PC-9 (cell line): ENCODE measurements at regions not wholly inside any gene's neighbourhood (a gene's known extent, or its start where the extent isn't known, plus 50 kb on each side); places are given as distances from the start of the nearest gene placed in this dataset.

Experiments used
- BruUV-seq: library from RNA; stranded (reverse); fragments of 400-500 nt; replicated peaks from 2 replicates; lab custom pipeline; 2021; lab: Mats Ljungman, UMichigan
- CTCF ChIA-PET: fragments of 300-600 bp; sonication (Branson Sonifier 250); formaldehyde crosslinking; loops from one replicate; lab custom pipeline; 2022; ENCODE audit warnings: antibody characterized with exemption; lab: Charles Lee
- POLR2A ChIA-PET: fragments of 300-600 bp; sonication (Branson Sonifier 250); formaldehyde crosslinking; loops from one replicate; lab custom pipeline; 2022; ENCODE audit warnings: antibody characterized with exemption; ENCODE audit not compliant: unreplicated experiment; lab: Charles Lee
- DNase-seq, 2 experiments: peaks; one replicate each; pipeline versions ENCODE4 v3.0.0 to v3.0.0-alpha.2; 2015 to 2022; ENCODE audit warnings: mixed read lengths in 1 of 2
- H2AFZ ChIP-seq: fragments of 200-600 bp; sonication (generic); 2 replicates; pipeline ENCODE4 v1.8.1; 2017; ENCODE audit warnings: antibody characterized with exemption
- H3F3A ChIP-seq: fragments of 200-600 bp; sonication (generic); 2 replicates; pipeline ENCODE4 v1.8.1; 2017; ENCODE audit warnings: antibody characterized with exemption, mild to moderate bottlenecking, low read depth; ENCODE audit not compliant: insufficient read depth
- H3K27ac ChIP-seq: fragments of 200-600 bp; sonication (generic); 2 replicates; pipeline ENCODE4 v1.6.1; 2016; ENCODE audit warnings: mixed run types
- H3K27me3 ChIP-seq: fragments of 200-600 bp; sonication (generic); 2 replicates; pipeline ENCODE4 v1.6.1; 2016; ENCODE audit warnings: low read depth, mixed run types; ENCODE audit not compliant: insufficient read depth
- H3K36me3 ChIP-seq: fragments of 200-600 bp; sonication (generic); 2 replicates; pipeline ENCODE4 v1.6.1; 2016; ENCODE audit warnings: low read depth, mixed run types
- H3K4me1 ChIP-seq: fragments of 200-600 bp; sonication (generic); replicated peaks from 2 replicates; pipeline ENCODE4 v1.6.1; 2016; ENCODE audit warnings: mixed run types; ENCODE audit not compliant: insufficient read depth
- H3K4me2 ChIP-seq: fragments of 200-600 bp; sonication (generic); 2 replicates; pipeline ENCODE4 v1.6.1; 2017; ENCODE audit warnings: mixed run types
- H3K4me3 ChIP-seq: fragments of 200-600 bp; sonication (generic); 2 replicates; pipeline ENCODE4 v1.6.1; 2016; ENCODE audit warnings: mixed run types
- H3K79me2 ChIP-seq: fragments of 200-600 bp; sonication (generic); 2 replicates; pipeline ENCODE4 v1.6.1; 2017; ENCODE audit warnings: low read depth, mixed run types
- H3K9me2 ChIP-seq: fragments of 200-600 bp; sonication (generic); 2 replicates; pipeline ENCODE4 v1.8.1; 2017; ENCODE audit warnings: mild to moderate bottlenecking; ENCODE audit not compliant: insufficient read depth
- H3K9me3 ChIP-seq: fragments of 200-600 bp; sonication (generic); 2 replicates; pipeline ENCODE4 v1.8.1; 2016; ENCODE audit warnings: low read depth; ENCODE audit not compliant: insufficient read depth
- H4K20me1 ChIP-seq: fragments of 200-600 bp; sonication (generic); 2 replicates; pipeline ENCODE4 v1.8.1; 2017; ENCODE audit not compliant: insufficient read depth
- EZH2 ChIP-seq: fragments of 200-600 bp; sonication (generic); IDR thresholded peaks from 2 replicates; pipeline ENCODE4 v1.8.0; 2017; ENCODE audit warnings: antibody characterized with exemption, low read depth
- intact Hi-C: fragments of 100-400 bp; cut with micrococcal nuclease; formaldehyde crosslinking; loops from one replicate; pipeline ENCODE4 v1.10.0; 2022; ENCODE audit not compliant: unreplicated experiment
- TF ChIP-seq, protein P1 (sequence below): fragments of 200-600 bp; sonication (generic); conservative IDR thresholded peaks from 2 replicates; pipeline ENCODE4 v1.6.1; 2017; ENCODE audit warnings: mixed run types, antibody characterized with exemption, mild to moderate bottlenecking, moderate library complexity

DNA sequence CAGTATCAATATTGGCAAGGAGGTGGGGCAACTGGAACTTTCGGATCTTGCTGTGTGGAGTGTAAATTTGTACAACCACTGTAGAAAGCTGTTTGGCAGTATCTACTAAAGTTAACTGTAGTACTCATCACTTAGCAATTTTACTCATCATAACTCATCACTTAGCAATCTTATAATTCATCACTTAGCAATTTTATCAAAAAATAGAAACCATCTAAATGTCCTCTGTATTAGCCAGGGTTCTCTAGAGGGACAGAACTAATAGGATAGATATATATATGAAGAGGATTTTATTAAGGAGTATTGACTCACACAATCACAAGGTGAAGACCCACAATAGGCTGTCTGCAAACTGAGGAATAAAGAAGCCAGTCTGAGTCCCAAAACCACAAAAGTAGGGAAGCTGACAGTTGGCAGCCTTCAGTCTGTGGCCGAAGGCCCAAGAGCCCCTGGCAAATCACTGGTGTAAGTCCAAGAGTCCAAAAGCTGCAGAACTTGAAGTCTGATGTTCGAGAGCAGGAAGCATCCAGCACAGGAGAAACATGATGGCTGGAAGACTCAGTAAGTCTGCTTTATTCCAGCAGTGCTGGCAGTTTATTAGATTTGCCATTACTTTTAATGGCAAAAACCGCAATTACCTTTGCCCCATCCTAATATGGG is 92.9 kb upstream of the USP47 start:
- no peak for TF ChIP-seq EZH2
- TF ChIP-seq, protein P1, sequence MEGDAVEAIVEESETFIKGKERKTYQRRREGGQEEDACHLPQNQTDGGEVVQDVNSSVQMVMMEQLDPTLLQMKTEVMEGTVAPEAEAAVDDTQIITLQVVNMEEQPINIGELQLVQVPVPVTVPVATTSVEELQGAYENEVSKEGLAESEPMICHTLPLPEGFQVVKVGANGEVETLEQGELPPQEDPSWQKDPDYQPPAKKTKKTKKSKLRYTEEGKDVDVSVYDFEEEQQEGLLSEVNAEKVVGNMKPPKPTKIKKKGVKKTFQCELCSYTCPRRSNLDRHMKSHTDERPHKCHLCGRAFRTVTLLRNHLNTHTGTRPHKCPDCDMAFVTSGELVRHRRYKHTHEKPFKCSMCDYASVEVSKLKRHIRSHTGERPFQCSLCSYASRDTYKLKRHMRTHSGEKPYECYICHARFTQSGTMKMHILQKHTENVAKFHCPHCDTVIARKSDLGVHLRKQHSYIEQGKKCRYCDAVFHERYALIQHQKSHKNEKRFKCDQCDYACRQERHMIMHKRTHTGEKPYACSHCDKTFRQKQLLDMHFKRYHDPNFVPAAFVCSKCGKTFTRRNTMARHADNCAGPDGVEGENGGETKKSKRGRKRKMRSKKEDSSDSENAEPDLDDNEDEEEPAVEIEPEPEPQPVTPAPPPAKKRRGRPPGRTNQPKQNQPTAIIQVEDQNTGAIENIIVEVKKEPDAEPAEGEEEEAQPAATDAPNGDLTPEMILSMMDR, result no peak
- Histone ChIP-seq H3K36me3 (no peaks in the 10 kb centered on the region), H4K20me1 (no peaks in the 10 kb centered on the region), H3K9me2 (no peaks in the 10 kb centered on the region), H3K27me3 (peaks cover 14% of the 10 kb centered on the region), H3F3A (no peaks in the 10 kb centered on the region), H3K27ac (no peak overlapping the region), H3K4me1 (no peaks in the 10 kb centered on the region), H3K9me3 (no peaks in the 10 kb centered on the region), H2AFZ (no peak overlapping the region), H3K79me2 (no peaks in the 10 kb centered on the region), H3K4me2 (no peak overlapping the region), H3K4me3 (no peak overlapping the region)
- intact Hi-C loops, result no loop called here
- CTCF ChIA-PET, result no interaction called here
- POLR2A ChIA-PET, result no interaction called here
- no TSS peak for BruUV-seq
- DNase-seq, result no peak

DNA sequence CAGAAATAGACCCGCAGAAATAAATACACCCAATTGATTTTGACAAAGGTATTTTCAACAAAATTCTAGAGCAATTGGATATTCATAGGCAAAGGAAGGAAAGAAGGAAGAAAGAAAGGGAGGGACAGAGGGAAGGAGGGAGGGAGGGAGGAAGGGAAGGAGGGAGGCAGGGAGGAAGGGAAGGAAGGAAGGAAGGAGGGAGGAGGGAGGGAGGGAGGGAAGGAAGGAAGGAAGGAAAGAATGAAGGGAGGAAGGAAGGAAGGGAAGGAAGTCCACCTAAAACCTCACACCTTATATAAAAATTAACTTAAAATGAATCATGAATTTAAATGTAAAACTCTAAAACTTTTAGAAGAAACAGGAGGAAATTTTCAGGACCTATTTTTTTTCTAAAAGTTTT is 94.2 kb upstream of the USP47 start:
- DNase-seq, result no peak
- BruUV-seq, result no TSS peak
- Histone ChIP-seq H3K27ac (no peak overlapping the region), H3K4me1 (no peaks in the 10 kb centered on the region), H4K20me1 (no peaks in the 10 kb centered on the region), H3K9me2 (no peaks in the 10 kb centered on the region), H3K79me2 (no peaks in the 10 kb centered on the region), H3K9me3 (no peaks in the 10 kb centered on the region), H3K4me2 (no peak overlapping the region), H3K4me3 (no peak overlapping the region), H3K36me3 (no peaks in the 10 kb centered on the region), H3K27me3 (peaks cover 18% of the 10 kb centered on the region), H2AFZ (no peak overlapping the region), H3F3A (no peaks in the 10 kb centered on the region)
- intact Hi-C loops, result no loop called here
- TF ChIP-seq, protein P1, result no peak
- TF ChIP-seq EZH2, result no peak
- CTCF ChIA-PET, result no interaction called here
- POLR2A ChIA-PET, result no interaction called here

DNA sequence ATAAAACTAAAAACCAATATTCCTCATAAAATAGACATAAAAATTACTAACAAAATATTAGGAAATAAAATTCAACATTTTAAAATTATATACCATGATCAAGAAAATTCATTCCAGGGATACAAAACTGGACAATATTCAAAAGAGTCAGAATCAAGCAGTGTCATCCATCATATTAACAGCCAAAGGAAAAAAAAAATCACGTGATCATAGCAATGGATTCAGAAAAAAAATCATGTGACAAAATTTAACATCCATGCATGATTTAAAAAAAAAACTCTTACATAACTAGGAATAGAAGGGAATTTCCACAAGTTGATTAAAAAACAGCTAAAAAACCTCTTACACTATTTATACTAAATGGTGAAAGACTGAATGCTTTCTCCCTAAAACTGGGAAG is 95.3 kb upstream of the USP47 start:
- TF ChIP-seq, protein P1, result no peak
- no peak for TF ChIP-seq EZH2
- Histone ChIP-seq H3K4me3 (no peak overlapping the region), H3K36me3 (no peaks in the 10 kb centered on the region), H3K9me2 (no peaks in the 10 kb centered on the region), H3K4me2 (no peak overlapping the region), H3K4me1 (no peaks in the 10 kb centered on the region), H3F3A (no peaks in the 10 kb centered on the region), H3K27me3 (peaks cover 22% of the 10 kb centered on the region), H3K27ac (no peak overlapping the region), H2AFZ (no peak overlapping the region), H4K20me1 (no peaks in the 10 kb centered on the region), H3K9me3 (no peaks in the 10 kb centered on the region), H3K79me2 (no peaks in the 10 kb centered on the region)
- ChIA-PET POLR2A (no interaction called here), CTCF (interaction anchor here (0.7 kb wide), 1 partner anchor 218 kb away, joined by 3 read pairs; no protein-coding TSS in a partner anchor)
- BruUV-seq, result no TSS peak
- no peak for DNase-seq
- intact Hi-C loops, result no loop called here
